Nephron progenitor cell (in vitro differentiated cells): ENCODE measurements at regions not wholly inside any gene's neighbourhood (a gene's known extent, or its start where the extent isn't known, plus 50 kb on each side); places are given as distances from the start of the nearest gene placed in this dataset.

ENCODE experiments used
- DNase-seq: peaks from one replicate; pipeline ENCODE4 v3.0.0; 2021
- H3K27ac Mint-ChIP-seq: 2 replicates; pipeline ENCODE4 v1.8.0; 2021; ENCODE audit warnings: mild to moderate bottlenecking, moderate library complexity, mixed read lengths
- H3K27me3 Mint-ChIP-seq: 2 replicates; pipeline ENCODE4 v1.8.0; 2021; ENCODE audit warnings: mild to moderate bottlenecking, low read depth, mixed read lengths; ENCODE audit not compliant: poor library complexity
- H3K36me3 Mint-ChIP-seq: 2 replicates; pipeline ENCODE4 v1.8.0; 2021; ENCODE audit warnings: low read depth, mixed read lengths
- H3K4me1 Mint-ChIP-seq: 2 replicates; pipeline ENCODE4 v1.8.0; 2021; ENCODE audit warnings: mixed read lengths
- H3K4me3 Mint-ChIP-seq: 2 replicates; pipeline ENCODE4 v1.8.0; 2021; ENCODE audit warnings: mild to moderate bottlenecking, moderate library complexity, mixed read lengths
- H3K9me3 Mint-ChIP-seq: 2 replicates; pipeline ENCODE4 v1.8.0; 2021; ENCODE audit warnings: mild to moderate bottlenecking, moderate library complexity, mixed read lengths
- CTCF ChIP-seq: fragments of 200-600 bp; sonication (generic); IDR thresholded peaks from 2 replicates; pipeline ENCODE4 v1.5.0; 2021; ENCODE audit warnings: antibody characterized with exemption

GRCh38 chr10:131678613-131679012, 222.2 kb upstream of the PPP2R2D start:
- Mint-ChIP-seq H3K9me3 (peaks cover 9% of the 10 kb centered on the region), H3K4me3 (no peak overlapping the region), H3K27me3 (peaks cover 16% of the 10 kb centered on the region), H3K36me3 (no peaks in the 10 kb centered on the region), H3K4me1 (peaks cover 56% of the 10 kb centered on the region), H3K27ac (no peak overlapping the region)
- no peak for DNase-seq
- TF ChIP-seq CTCF: no peak

GRCh38 chr10:131679926-131680325, 220.9 kb upstream of the PPP2R2D start:
- Mint-ChIP-seq H3K9me3 (peaks cover 3% of the 10 kb centered on the region), H3K27me3 (peaks cover 16% of the 10 kb centered on the region), H3K27ac (no peak overlapping the region), H3K4me3 (no peak overlapping the region), H3K36me3 (no peaks in the 10 kb centered on the region), H3K4me1 (peaks cover 62% of the 10 kb centered on the region)
- TF ChIP-seq CTCF: no peak
- no peak for DNase-seq

- Mint-ChIP-seq H3K9me3 (peaks cover 3% of the 10 kb centered on the region), H3K27ac (no peak overlapping the region), H3K36me3 (no peaks in the 10 kb centered on the region), H3K4me1 (peaks cover 59% of the 10 kb centered on the region), H3K4me3 (no peak overlapping the region), H3K27me3 (peaks cover 15% of the 10 kb centered on the region)
- no peak for TF ChIP-seq CTCF
- no peak for DNase-seq
Observed at GRCh38 chr10:131681122-131681521, 219.7 kb upstream of the PPP2R2D start.

- Mint-ChIP-seq H3K27me3 (peaks cover 15% of the 10 kb centered on the region), H3K4me1 (peaks cover 53% of the 10 kb centered on the region), H3K36me3 (no peaks in the 10 kb centered on the region), H3K4me3 (no peak overlapping the region), H3K9me3 (peaks cover 3% of the 10 kb centered on the region), H3K27ac (no peak overlapping the region)
- no peak for DNase-seq
- no peak for TF ChIP-seq CTCF
Observed at GRCh38 chr10:131681656-131682055, 219.2 kb upstream of the PPP2R2D start.

GRCh38 chr10:131682271-131682962, 218.4 kb upstream of the PPP2R2D start:
- Mint-ChIP-seq H3K9me3 (peaks cover 3% of the 10 kb centered on the region), H3K27ac (no peak overlapping the region), H3K4me1 (peaks cover 46% of the 10 kb centered on the region), H3K4me3 (no peak overlapping the region), H3K36me3 (no peaks in the 10 kb centered on the region), H3K27me3 (peaks cover 11% of the 10 kb centered on the region)
- TF ChIP-seq CTCF: no peak
- no peak for DNase-seq

- Mint-ChIP-seq H3K36me3 (no peaks in the 10 kb centered on the region), H3K4me3 (no peak overlapping the region), H3K27me3 (peaks cover 11% of the 10 kb centered on the region), H3K4me1 (peaks cover 39% of the 10 kb centered on the region), H3K27ac (no peak overlapping the region), H3K9me3 (peaks cover 3% of the 10 kb centered on the region)
- no peak for TF ChIP-seq CTCF
- no peak for DNase-seq
Observed at GRCh38 chr10:131683281-131683861, 217.4 kb upstream of the PPP2R2D start.
